GM12865 (cell line): ENCODE measurements at regions not wholly inside any gene's neighbourhood (a gene's known extent, or its start where the extent isn't known, plus 50 kb on each side); places are given as distances from the start of the nearest gene placed in this dataset.

Experiments
- DNase-seq: peaks from one replicate; pipeline ENCODE4 v3.0.0; 2010; ENCODE audit warnings: low read depth
- H3K4me3 ChIP-seq: 2 replicates; pipeline ENCODE4 v1.5.1; 2011; ENCODE audit warnings: mild to moderate bottlenecking, low read depth, low read length, control low read depth
- TF ChIP-seq, protein P1 (sequence below): IDR thresholded peaks from 2 replicates; pipeline ENCODE4 v1.5.1; 2011; ENCODE audit warnings: low read length, control low read depth, low read depth, inconsistent platforms; ENCODE audit not compliant: insufficient read depth; ENCODE audit errors: missing control alignments

DNA sequence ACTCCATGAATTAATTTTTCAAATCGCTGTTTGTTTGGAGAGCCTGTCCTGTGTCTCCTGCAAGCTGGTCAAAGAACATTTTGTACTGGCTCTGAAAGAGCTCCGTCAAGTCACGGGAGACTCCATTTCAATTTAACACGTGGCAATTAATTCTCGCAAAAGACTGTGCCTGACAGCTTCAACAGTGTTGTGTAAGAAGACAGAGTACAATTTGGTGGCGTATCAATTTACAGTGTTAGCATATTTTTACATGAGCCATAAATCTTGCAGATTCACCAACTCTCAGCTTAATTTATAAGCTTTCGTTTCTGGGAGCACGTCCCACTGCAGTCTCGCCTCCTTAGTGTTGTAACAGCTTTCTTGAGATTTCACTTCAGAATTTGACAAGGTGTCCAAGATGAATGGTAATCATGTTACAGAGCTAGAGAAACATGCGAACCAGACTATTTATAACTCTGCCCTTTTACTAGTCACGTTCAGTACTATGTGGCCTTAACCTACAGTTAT is 70.8 kb downstream of the RWDD4 start:
- no peak for DNase-seq
- no peak overlapping the region for H3K4me3 ChIP-seq
- TF ChIP-seq, protein P1, sequence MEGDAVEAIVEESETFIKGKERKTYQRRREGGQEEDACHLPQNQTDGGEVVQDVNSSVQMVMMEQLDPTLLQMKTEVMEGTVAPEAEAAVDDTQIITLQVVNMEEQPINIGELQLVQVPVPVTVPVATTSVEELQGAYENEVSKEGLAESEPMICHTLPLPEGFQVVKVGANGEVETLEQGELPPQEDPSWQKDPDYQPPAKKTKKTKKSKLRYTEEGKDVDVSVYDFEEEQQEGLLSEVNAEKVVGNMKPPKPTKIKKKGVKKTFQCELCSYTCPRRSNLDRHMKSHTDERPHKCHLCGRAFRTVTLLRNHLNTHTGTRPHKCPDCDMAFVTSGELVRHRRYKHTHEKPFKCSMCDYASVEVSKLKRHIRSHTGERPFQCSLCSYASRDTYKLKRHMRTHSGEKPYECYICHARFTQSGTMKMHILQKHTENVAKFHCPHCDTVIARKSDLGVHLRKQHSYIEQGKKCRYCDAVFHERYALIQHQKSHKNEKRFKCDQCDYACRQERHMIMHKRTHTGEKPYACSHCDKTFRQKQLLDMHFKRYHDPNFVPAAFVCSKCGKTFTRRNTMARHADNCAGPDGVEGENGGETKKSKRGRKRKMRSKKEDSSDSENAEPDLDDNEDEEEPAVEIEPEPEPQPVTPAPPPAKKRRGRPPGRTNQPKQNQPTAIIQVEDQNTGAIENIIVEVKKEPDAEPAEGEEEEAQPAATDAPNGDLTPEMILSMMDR = no peak

GRCh38 chr4:183588691-183589090 is 70.3 kb downstream of the RWDD4 start:
- TF ChIP-seq, protein P1 = no peak
- DNase-seq = no peak

GRCh38 chr4:183589461-183590099 is 69.4 kb downstream of the RWDD4 start:
- TF ChIP-seq, protein P1 = no peak
- no peak overlapping the region for H3K4me3 ChIP-seq
- no peak for DNase-seq

More at GRCh38 chr4:183588691-183589090, 70.3 kb downstream of the RWDD4 start:
- H3K4me3 ChIP-seq = no peak overlapping the region
